H9 (cell line): ENCODE measurements at regions not wholly inside any gene's neighbourhood (a gene's known extent, or its start where the extent isn't known, plus 50 kb on each side); places are given as distances from the start of the nearest gene placed in this dataset.

Experiments used
- DNase-seq: peaks from one replicate; pipeline ENCODE4 v3.0.0-alpha.2; 2017
- H2AFZ ChIP-seq: one replicate; pipeline ENCODE4 v1.6.1; 2013; ENCODE audit warnings: mild to moderate bottlenecking, low read length, control low read depth, moderate library complexity
- H2AK5ac ChIP-seq: 2 replicates; pipeline ENCODE4 v1.6.1; 2013; ENCODE audit warnings: low read length, control low read depth, mixed read lengths; ENCODE audit not compliant: insufficient read length
- H2BK120ac ChIP-seq: one replicate; pipeline ENCODE4 v1.6.1; 2013; ENCODE audit warnings: low read depth, mild to moderate bottlenecking, low read length, control low read depth, inconsistent platforms; ENCODE audit not compliant: poor library complexity, severe bottlenecking
- H2BK12ac ChIP-seq: 2 replicates; pipeline ENCODE4 v1.6.1; 2013; ENCODE audit warnings: low read length, control low read depth, mixed read lengths, low read depth; ENCODE audit not compliant: insufficient read length
- H2BK15ac ChIP-seq: 2 replicates; pipeline ENCODE4 v1.6.1; 2013; ENCODE audit warnings: low read depth, low read length, control low read depth
- H2BK20ac ChIP-seq: one replicate; pipeline ENCODE4 v1.6.1; 2013; ENCODE audit warnings: low read depth, mild to moderate bottlenecking, low read length, control low read depth, inconsistent platforms; ENCODE audit not compliant: poor library complexity, severe bottlenecking
- H2BK5ac ChIP-seq: 2 replicates; pipeline ENCODE4 v1.6.1; 2013; ENCODE audit warnings: low read length, control low read depth, mixed read lengths; ENCODE audit not compliant: insufficient read length
- H3K14ac ChIP-seq: 2 replicates; pipeline ENCODE4 v1.6.1; 2013; ENCODE audit warnings: low read length, control low read depth; ENCODE audit not compliant: insufficient read depth
- H3K18ac ChIP-seq: 2 replicates; pipeline ENCODE4 v1.6.1; 2013; ENCODE audit warnings: low read depth, mild to moderate bottlenecking, mixed read lengths, low read length, control low read depth; ENCODE audit not compliant: insufficient read length
- H3K23ac ChIP-seq: 2 replicates; pipeline ENCODE4 v1.6.1; 2013; ENCODE audit warnings: low read length, control low read depth, mixed read lengths, low read depth; ENCODE audit not compliant: insufficient read length
- H3K23me2 ChIP-seq: 2 replicates; pipeline ENCODE4 v1.6.1; 2013; ENCODE audit warnings: low read depth, mild to moderate bottlenecking, mixed read lengths, low read length, control low read depth; ENCODE audit not compliant: insufficient read length, poor library complexity, severe bottlenecking
- H3K27ac ChIP-seq: 2 replicates; pipeline ENCODE4 v1.5.1; 2013; ENCODE audit warnings: low read length, control low read depth, mixed read lengths, low read depth; ENCODE audit not compliant: insufficient read length
- H3K27me3 ChIP-seq: 2 replicates; pipeline ENCODE4 v1.6.1; 2013; ENCODE audit warnings: low read length, control low read depth, inconsistent platforms; ENCODE audit not compliant: insufficient read depth
- H3K4ac ChIP-seq: 2 replicates; pipeline ENCODE4 v1.6.1; 2013; ENCODE audit warnings: low read depth, mild to moderate bottlenecking, control low read depth, inconsistent platforms, low read length, moderate library complexity
- H3K4me1 ChIP-seq: 2 replicates; pipeline ENCODE4 v1.6.1; 2013; ENCODE audit warnings: low read length, control low read depth, inconsistent platforms; ENCODE audit not compliant: insufficient read depth
- H3K4me2 ChIP-seq: 2 replicates; pipeline ENCODE4 v1.6.1; 2013; ENCODE audit warnings: low read length, control low read depth, mixed read lengths; ENCODE audit not compliant: insufficient read length, insufficient read depth
- H3K56ac ChIP-seq: 2 replicates; pipeline ENCODE4 v1.6.1; 2013; ENCODE audit warnings: low read depth, mild to moderate bottlenecking, mixed read lengths, low read length, control low read depth; ENCODE audit not compliant: insufficient read length
- H3K79me1 ChIP-seq: 2 replicates; pipeline ENCODE4 v1.6.1; 2013; ENCODE audit warnings: low read depth, mild to moderate bottlenecking, moderate library complexity, low read length, control low read depth, inconsistent platforms; ENCODE audit not compliant: insufficient read depth, poor library complexity, severe bottlenecking
- H3K79me2 ChIP-seq: 2 replicates; pipeline ENCODE4 v1.6.1; 2013; ENCODE audit warnings: low read length, control low read depth, inconsistent platforms; ENCODE audit not compliant: insufficient read depth
- H3K9ac ChIP-seq: 2 replicates; pipeline ENCODE4 v1.6.1; 2013; ENCODE audit warnings: low read length, control low read depth, mixed read lengths; ENCODE audit not compliant: insufficient read length; ENCODE audit errors: extremely low read depth
- H3K9me3 ChIP-seq: one replicate; pipeline ENCODE4 v1.6.1; 2013; ENCODE audit warnings: low read depth, low read length, inconsistent platforms; ENCODE audit not compliant: control insufficient read depth
- H3T11ph ChIP-seq: one replicate; pipeline ENCODE4 v1.6.1; 2013; ENCODE audit warnings: mild to moderate bottlenecking, low read length, control low read depth, inconsistent platforms
- H4K20me1 ChIP-seq: one replicate; pipeline ENCODE4 v1.6.1; 2013; ENCODE audit not compliant: control insufficient read depth, insufficient read length, insufficient read depth
- H4K5ac ChIP-seq: 2 replicates; pipeline ENCODE4 v1.6.1; 2013; ENCODE audit warnings: low read depth, mild to moderate bottlenecking, mixed read lengths, low read length, control low read depth; ENCODE audit not compliant: insufficient read length
- H4K8ac ChIP-seq: replicated peaks from 2 replicates; pipeline ENCODE4 v1.6.1; 2013; ENCODE audit warnings: low read length, control low read depth, mixed read lengths, low read depth; ENCODE audit not compliant: insufficient read length
- H4K91ac ChIP-seq: 2 replicates; pipeline ENCODE4 v1.6.1; 2013; ENCODE audit warnings: low read depth, mild to moderate bottlenecking, moderate library complexity, mixed read lengths, low read length, control low read depth; ENCODE audit not compliant: insufficient read length
- H3K27ac Mint-ChIP-seq, 3 experiments: 2 replicates in 2 of 3; 3 replicates in 1 of 3; pipeline ENCODE4 v1.8.0; 2020 to 2021; ENCODE audit warnings: mixed read lengths in 3 of 3, mild to moderate bottlenecking in 1 of 3, moderate library complexity in 1 of 3
- H3K27me3 Mint-ChIP-seq: 2 replicates; pipeline ENCODE4 v1.8.0; 2021; ENCODE audit warnings: low read depth, mild to moderate bottlenecking, moderate library complexity, mixed read lengths
- H3K36me3 Mint-ChIP-seq, 3 experiments: 2 replicates in 2 of 3; 3 replicates in 1 of 3; pipeline ENCODE4 v1.8.0; 2020 to 2021; ENCODE audit warnings: low read depth in 3 of 3, mixed read lengths in 3 of 3; ENCODE audit not compliant: insufficient read depth in 1 of 3
- H3K4me1 Mint-ChIP-seq, 2 experiments: 2 replicates each; pipeline ENCODE4 v1.8.0; 2020; ENCODE audit warnings: mixed read lengths in 2 of 2
- H3K4me3 Mint-ChIP-seq, 2 experiments: 2 replicates in 1 of 2; 3 replicates in 1 of 2; pipeline ENCODE4 v1.8.0; 2020 to 2021; ENCODE audit warnings: mild to moderate bottlenecking in 2 of 2, mixed read lengths in 2 of 2, moderate library complexity in 1 of 2
- H3K9me3 Mint-ChIP-seq, 2 experiments: 2 replicates in 1 of 2; 3 replicates in 1 of 2; pipeline ENCODE4 v1.8.0; 2020; ENCODE audit warnings: mild to moderate bottlenecking in 2 of 2, mixed read lengths in 2 of 2, moderate library complexity in 1 of 2
- CTCF ChIP-seq: fragments of 200-600 bp; sonication (generic); conservative IDR thresholded peaks from 3 replicates; pipeline ENCODE4 v1.8.0; 2021; ENCODE audit warnings: antibody characterized with exemption, mild to moderate bottlenecking
- WGBS: extraction: QIAGEN DNeasy Blood & Tissue Kit; methylation state at CpG from one replicate; pipeline ENCODE4 v1.1.7; 2013; ENCODE audit warnings: missing lambda C conversion rate, low lambda C conversion rate, mixed read lengths; ENCODE audit not compliant: insufficient read length; ENCODE audit errors: extremely low coverage; 5-methylcytosine and 5-hydroxymethylcytosine counted together

GRCh38 chr16:73846007-73846330 is 450.6 kb upstream of the PSMD7 start:
- Histone ChIP-seq H2BK20ac (no peak overlapping the region), H2AK5ac (no peak overlapping the region), H4K8ac (no peak overlapping the region), H3K79me1 (no peaks in the 10 kb centered on the region), H3T11ph (no peak overlapping the region), H3K23ac (no peak overlapping the region), H3K4me1 (no peaks in the 10 kb centered on the region), H2AFZ (no peak overlapping the region), H3K14ac (no peak overlapping the region), H3K56ac (no peak overlapping the region), H3K18ac (no peak overlapping the region), H2BK12ac (no peak overlapping the region), H3K27ac (no peak overlapping the region), H3K79me2 (no peaks in the 10 kb centered on the region), H3K9me3 (no peaks in the 10 kb centered on the region), H3K9ac (no peak overlapping the region), H3K4me2 (no peak overlapping the region), H2BK120ac (no peak overlapping the region), H3K23me2 (no peaks in the 10 kb centered on the region), H2BK5ac (no peak overlapping the region), H4K20me1 (no peaks in the 10 kb centered on the region), H2BK15ac (no peak overlapping the region), H3K4ac (no peak overlapping the region), H4K91ac (no peak overlapping the region), H4K5ac (no peak overlapping the region), H3K27me3 (no peaks in the 10 kb centered on the region)
- no peaks in the 10 kb centered on the region for H3K36me3 Mint-ChIP-seq
- no peak for DNase-seq
- peaks cover 7 to 11% of the 10 kb centered on the region in 2 experiments; a peak in 2 of 4 replicates for H3K4me1 Mint-ChIP-seq
- no peak for TF ChIP-seq CTCF
- no peak overlapping the region for H3K4me3 Mint-ChIP-seq
- WGBS: no CpG with 5 or more reads among the region's 3 CpGs
- no peaks in the 10 kb centered on the region for H3K27me3 Mint-ChIP-seq
- no peak overlapping the region for H3K27ac Mint-ChIP-seq
- 0 out of 5 replicates have a peak, but pooled peaks cover 0 to 3% of the 10 kb centered on the region in 2 experiments for H3K9me3 Mint-ChIP-seq
